Amygdala (tissue), 56 donors: ENCODE measurements at regions not wholly inside any gene's neighbourhood (a gene's known extent, or its start where the extent isn't known, plus 50 kb on each side); places are given as distances from the start of the nearest gene placed in this dataset.

ENCODE experiments used
- DNase-seq, 56 donors: peaks; one replicate each; lab custom pipeline; 2025; lab: John Stamatoyannopoulos, UW

DNA sequence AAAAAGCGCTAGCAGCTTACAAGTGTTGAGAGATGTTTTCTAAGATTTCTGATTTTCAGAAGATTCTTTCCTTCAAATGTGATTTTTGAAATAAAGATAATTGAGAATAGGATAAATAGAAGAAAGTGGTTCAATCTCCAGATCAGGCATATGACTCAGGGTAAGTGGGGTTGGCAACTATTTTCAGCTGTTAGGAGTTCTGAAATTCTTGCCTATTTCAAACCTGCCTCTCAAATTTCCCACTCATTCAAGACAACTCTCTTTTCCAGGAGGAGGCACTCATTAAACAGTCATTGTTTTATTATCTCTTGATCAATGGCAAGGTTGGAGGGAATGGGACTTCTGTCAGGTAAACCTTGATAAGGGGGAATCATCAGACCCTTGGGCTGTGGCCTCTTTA is 138.9 kb downstream of the HNMT start:
- DNase-seq = no peak

DNA sequence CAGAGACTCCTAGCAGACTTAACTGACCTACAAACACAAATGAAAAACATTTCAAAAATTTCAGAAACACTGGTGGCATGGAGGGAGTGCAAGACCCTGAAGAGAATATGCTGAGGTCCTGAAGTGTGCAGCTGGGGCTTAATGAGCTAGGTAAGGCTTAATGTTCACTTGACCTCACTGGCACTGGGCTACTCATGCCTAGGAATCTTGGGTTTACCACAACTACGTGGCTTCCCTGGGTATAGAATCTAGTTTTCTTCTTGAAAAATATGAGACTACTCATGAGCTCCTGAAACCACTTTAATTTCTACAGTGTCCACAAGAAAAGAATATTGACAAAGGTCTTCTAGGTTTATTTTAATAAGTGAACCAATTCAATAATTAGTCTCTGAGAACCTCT is 139.8 kb downstream of the HNMT start:
- no peak for DNase-seq

DNA sequence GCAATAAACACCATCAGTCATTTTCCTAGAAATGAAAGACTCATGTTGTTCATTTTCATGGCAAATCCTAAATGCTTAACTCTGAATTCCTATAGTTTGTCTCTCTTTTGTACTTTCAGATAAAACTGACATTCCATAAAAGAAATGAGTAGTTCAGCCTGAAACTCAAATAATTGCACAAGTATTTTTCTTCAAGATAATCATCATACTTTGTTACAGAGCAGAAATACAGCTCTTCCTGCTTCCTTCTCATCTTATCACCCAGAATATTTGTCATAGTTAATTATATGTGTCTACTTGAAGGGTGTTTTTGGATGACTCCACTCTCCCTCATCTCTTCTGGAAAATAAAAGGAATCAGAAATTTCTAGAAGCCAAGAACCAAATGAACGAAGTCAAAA is 141.1 kb downstream of the HNMT start:
- no peak for DNase-seq

DNA sequence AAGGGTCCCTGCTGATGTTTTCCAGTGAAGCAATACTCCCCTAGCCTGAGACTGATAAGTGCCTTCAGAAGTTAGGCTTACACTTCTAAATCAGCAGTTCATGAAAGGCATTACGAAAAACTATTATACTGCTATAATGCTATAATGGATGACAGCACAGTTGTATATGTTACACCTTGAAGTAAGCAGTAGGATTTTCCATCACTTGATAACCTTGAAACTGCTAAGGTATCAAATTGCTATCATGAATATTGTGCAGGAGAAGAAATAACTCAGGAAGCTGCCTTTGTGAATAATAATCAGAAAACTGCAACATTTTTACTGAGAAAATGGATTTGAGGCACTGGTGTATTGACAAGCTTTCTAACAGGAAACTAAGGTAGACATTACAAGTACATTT is 142.3 kb downstream of the HNMT start:
- no peak for DNase-seq

DNA sequence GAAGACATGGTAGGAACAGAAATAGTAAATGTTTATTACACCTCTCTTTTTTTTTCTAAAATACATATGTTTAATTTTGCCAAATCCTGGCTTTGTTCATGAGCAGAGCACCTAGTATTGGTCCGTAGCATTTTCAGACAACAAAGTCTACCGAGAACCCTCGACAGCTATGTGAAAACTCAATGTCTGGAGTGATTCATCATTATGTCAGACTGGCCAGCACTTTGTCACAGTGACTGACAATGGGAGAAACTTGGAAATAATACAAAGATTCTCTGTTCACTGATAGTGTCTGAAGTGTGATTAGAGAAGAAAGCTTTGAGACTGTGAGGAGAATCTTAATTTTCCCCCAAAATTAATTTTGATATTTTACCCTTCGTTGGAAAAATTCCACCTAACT is 143.0 kb downstream of the HNMT start:
- no peak for DNase-seq

DNA sequence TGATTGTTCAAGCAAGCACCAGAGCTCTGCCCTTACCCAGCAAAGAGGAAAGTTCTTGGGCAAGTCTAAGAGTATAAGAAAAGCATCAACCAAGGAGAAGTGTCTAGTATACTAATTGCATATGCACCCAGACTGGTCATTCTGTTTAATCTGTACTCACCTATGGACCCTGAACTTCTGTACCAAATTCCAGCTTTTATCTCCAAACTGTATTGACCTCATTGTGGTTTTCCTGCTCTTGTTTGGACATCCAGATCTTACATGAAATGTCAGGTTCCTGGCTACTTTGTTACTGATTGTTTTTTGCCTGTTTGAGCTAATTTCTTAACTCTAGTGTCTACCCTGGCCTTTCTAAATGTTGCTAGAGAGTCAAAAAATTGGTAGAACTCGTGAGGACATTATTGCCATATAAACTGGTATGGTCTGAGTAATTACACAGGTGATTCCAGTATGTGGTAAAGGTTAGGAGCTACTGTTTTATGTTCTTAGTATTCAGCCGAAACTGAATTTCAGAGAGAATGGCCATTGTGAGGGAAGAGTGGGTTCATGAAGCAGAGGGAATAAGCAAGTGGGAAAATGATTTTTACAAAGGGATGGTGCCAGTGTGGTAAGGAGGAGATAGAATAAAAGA is 146.3 kb downstream of the HNMT start:
- no peak for DNase-seq

DNA sequence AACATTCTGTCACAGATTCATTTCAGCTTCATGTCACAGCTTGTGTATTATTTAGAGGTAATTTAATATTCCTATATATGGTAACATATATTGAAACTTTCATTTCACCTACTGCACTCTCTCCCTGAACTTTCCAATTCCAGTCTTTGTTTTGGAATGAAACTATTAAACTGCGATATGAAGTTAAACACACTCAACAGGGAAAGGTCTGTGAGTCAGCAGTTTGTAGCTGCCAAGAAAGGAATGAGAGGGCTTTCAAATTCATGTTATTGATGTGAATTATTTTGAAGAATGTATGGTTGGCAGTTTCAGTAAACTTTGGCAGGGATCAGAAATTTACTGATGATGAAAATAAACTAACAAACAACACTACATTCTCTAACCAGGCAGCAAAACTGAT is 148.3 kb downstream of the HNMT start:
- DNase-seq = no peak

DNA sequence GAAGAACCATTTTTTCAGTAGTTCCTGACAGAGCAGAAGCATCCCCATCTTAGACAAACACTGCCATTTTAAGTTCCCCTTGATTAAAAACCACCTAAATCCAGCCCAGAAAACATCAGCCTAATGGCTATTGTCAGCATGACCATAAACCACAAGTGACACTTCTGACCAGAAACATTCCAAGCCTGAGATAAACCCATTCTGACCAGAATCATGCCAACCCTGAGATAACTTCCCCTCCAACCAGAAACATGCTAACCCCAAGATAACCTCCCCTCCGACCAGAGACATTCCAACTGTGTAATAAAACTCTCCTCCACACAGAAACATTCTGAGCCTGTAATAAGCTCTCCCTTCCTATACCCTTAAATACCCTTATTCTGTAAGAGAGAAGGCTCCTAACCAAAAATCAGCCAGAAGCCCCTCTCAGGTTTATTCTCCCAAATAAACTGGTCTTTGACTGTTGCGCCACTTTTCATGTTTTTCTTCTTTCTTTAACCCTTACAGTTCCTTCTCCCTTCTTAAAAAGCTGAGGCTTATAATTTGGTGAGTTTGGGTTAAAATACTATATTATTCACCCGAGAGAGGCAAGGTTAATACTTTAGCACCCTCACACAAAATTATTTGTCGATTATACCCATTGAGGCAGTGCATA is 149.7 kb downstream of the HNMT start:
- DNase-seq = no peak

DNA sequence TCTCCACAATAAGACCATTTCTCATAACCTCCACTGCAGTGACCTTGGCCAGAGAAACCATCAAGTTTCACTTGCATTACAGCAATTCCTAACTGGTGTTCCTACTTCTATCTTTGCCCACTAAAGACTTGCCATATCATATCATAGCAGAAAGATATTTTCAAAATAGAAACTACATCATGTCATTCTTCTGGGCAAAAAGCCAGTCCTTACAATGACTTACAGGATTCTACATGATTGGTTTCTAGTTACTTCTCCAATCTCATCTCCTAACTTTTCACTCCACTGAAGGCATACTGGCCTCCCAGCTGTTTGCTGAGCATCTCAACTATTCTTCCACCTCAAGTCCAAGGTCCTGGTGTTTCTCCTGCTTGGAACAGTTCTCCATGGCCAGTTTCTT is 151.4 kb downstream of the HNMT start:
- no peak for DNase-seq

DNA sequence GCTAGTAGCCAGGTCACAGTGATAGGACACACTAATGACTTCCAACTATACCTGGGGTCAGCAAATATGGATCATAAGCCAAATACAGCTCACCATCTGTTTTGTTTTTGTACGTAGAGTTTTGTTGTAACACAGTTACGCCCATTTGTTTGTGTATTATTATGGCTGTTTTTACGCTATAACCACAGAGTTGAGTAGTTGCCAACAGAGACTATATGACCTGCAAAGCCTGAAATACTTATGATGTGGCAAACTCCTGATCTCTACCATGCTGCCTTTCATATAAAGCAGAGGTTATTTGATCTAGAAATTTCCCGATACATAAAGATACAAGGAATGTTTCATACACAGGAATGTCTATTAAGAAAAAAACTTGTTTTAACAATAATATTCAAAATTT is 152.2 kb downstream of the HNMT start:
- no peak for DNase-seq

DNA sequence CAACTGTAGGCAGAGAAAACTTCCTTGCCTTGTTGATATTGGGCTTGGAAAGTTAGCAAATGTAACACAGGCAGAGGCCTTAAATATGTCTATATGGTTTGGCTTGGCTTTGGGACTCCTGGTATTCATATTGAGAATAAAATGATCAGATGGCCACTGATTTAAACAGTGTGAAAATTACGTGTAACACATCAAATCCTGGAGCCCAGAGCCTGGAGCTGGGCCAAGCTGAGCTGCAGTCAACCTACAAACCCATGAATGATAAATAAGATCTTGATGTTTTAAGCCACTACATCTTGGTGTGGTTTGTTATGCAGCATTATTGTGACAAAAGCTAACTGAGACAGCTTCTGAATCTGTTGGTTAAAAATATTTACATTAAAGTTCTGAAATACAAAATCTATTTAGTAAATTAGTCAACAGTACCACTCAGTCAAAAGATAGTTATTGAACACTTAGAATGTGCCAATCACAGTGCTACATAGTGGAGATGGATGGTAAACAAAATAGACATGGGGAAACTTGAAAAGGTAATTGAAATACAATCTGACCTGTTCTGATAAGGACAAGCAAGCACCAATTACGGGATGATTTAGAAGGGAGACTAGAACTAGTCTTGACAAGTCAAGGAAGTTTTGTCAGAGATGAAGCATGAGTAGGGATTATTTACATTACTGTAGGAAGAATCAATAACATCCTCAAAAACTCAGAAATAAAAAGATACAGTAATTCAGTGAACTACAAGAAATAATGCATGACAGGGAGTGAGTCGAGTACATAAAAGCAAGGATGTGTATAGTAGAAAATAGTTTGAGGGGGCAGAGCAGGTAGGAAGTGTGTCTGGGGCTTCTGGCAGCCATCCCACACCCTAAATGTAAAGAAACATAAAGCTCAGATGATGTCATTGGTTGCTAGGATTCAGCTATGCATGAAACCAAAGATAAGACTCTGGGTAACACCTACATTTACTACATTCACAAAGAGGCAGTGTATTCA is 157.7 kb downstream of the HNMT start:
- DNase-seq = no peak

DNA sequence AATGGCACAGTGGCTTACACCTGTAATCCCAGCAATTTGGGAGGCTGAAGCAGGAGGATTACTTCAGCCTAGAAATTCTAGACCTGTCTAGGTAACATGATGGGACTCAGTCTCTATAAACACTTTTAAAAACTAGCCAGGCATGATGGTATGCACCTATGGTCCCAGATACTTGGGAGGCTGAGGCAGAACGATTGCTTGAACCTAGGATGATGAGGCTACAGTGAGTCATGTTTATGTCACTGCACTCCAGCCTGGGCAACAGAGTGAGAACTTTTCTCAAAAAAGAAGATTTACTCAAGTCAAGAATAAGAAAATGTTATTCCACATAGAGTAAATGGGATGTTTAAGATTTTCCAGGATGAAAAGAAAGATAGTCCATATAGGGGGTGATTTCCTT is 158.6 kb downstream of the HNMT start:
- DNase-seq = no peak

DNA sequence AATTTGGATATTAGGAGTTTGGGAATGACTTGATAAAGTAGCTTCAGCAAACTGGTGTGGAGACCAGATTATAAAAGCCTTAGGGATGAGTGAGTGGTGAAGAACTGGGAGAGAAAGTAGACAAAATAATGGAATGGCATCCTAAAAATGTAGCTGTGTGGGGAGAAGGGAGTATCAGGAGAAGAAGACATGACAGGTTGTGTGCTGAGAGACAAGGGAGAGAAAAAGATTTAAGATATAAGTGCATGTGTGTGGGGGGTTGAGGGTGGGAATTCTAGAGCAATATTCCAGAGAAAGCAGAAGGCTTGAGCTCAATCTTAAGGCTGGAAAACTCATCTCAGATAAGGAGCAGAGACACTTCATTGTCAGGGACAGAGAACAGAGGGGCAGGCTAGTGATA is 159.5 kb downstream of the HNMT start:
- no peak for DNase-seq

DNA sequence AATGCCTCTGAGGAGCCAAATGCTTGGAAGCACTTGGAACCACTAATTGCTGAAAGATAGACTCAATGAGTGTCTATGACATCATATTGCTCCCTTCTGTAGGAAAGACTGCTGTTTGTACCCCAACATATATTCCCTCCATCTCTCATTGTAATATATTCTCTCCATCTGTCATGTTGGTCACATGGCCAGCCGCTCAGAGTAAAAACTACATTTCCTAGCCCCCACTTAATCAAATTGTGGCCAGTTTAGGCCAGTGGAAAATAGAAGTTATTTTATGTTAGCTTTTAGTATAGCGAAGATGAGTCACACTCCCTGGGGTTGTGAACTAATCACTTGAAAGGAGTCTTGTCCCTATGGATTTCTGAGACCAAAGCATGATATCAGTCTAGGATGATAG is 160.2 kb downstream of the HNMT start:
- no peak for DNase-seq

DNA sequence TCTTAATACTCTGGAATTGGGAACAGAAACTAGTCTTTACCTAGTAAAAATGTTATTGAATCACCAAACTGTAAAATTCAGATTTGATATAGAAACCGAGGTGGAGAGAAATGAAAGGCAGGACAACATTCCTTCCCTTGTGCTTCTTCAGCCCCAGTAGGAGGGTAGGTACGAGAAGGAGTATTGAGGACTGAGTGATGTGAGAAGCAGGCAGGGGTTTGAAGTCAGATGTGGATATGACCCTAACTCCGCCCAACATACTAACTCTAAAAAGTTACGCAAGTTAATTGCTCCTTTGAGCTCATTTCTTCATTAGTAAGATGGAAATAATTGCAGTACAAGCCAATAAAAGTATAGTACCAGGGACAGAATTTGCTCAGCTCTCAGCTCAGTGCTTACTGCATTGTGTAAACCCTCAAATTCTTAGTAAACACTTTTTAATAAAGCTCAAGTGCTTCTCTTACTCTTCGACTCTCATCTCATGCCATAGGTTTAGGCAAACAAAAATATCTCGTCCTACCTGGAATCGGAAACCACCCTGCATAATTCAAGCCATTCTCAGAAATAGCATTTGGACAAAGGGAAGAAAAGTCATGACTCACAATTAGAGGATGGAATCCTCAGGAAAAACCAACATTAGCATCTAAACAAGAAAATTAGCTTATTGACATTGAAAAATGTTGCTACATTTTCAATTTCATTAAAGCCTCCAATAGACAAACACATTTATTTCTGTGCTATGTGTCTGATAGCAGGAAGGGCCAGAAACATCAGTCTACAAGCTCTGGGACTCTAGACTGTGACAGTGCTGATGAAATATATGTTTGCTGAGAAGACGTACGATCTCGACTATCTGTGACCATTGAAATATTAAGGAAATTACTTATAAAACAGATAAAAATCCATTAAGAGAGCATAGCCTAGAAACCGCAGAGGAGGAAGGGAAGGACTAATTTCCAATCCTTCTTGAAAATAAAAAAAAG is 161.3 kb downstream of the HNMT start:
- DNase-seq = no peak

DNA sequence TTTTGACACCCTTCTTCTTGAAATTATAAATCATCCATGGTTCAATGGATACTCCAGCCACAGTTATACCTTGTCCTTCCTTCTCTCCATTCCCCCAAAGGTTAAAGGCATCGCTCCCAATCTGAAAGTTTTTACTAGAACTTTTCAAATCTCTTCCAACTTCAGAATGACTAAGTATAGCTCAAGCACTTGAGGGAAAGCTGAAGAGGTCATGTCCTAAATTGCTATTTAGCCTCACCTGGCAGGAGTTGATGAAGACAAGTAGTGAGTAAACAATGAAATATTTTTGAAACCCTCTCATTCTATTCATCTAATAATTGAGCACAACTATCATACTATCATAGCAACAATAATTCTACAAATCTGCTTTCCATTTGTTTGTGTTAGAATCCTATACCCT is 167.8 kb downstream of the HNMT start:
- DNase-seq = no peak

DNA sequence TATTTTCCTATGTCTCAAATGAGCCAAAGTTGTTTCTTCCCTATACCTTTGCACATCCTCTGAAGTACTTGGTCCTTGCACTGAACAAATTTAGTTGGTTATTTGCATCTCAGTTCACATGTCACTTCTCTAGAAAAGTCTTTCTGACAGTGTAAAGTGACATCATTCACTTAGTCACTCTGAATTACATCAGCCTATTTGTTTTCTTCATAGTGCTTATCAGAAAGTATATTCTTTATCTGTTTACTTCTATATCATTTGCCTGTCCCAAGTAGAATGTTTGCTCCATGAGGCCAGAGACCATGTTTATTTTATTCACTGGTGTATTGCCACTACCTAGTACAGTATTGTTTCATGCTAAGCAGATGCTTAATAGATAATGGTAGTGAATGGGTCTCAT is 173.7 kb downstream of the HNMT start:
- no peak for DNase-seq

DNA sequence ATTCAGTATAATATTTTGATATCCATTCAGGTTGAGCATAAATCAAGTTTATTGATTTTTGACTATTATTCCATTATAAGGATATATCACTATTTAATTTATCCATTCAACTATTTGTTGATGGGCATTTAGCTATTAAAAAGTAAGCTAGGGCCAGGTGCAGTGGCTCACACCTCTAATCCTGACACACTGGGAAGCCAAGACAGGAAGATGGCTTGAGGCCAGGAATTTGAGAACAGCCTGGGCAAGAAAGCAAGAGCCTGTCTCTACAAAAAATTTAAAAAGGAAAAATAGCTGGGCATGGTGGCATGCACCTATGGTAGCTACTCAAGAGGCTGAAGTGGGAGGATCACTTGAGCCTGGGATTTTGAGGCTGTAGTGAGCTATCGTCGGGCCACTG is 183.5 kb downstream of the HNMT start:
- no peak for DNase-seq

DNA sequence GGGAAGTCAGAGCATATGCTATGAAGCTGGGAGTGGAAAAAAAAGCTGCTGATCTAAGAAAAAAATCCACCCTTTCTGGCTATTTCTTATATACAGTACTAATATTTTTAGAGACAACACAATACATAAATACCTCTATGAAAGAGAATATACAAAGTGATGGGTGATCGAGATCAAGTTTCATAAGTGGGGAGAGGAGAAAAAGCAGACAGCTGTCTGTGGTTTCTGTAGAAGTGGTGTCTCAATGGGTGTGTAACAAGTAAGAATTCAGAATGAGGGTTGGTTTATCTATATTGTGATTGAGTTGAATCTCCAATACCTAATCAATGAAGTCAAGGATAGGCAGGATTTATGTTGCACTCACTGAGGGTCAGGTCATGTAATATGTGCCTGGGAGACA is 191.0 kb downstream of the HNMT start:
- DNase-seq = no peak

DNA sequence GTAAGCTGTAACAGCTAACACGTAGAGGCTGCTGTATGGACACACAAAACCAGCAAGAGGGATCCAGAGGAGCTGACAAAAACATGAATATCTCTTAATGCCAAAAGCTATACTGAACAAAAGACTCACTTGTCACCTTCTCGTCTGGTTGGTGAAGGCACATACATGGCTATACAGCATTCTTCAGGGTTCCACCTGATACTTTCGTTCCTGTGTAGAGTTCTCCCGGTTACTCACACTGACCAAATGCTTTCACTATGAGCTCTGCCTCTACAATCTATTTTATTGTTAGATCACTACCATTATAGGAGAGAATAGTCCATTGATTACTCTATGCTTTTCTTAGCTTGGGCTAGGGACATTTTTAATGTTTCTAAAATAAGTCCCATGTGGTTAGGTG is 193.1 kb downstream of the HNMT start:
- no peak for DNase-seq
